ENCODE measurements at regions not wholly inside any gene's neighbourhood (a gene's known extent, or its start where the extent isn't known, plus 50 kb on each side); places are given as distances from the start of the nearest gene placed in this dataset.

DNA sequence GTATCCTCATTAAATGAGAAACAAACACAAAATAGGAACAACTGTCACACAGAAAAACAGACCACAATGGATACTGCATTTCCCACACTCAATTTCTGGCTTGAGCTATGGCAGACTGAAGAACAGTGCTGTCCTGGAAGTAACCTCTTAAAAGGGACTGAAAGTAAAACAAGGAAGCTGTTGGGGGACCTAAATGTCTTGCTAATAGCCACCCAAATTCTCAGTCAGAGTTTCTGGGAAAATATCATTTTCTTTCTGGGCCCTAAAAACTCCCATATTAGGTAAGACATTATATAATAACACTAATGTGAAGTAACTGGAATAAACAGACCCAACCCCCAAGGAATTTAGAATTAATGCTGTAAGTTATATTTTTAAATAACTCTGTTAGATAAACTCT lies 80.9 kb upstream of the TFEC start (continued):
- no peak for TF ChIP-seq ZBTB33 (IDR thresholded peaks at IDR 0.05; ENCODE audit: borderline replicate concordance, low read depth)
- no peak for TF ChIP-seq FOXM1 (IDR thresholded peaks at IDR 0.05; ENCODE audit: low read depth)

- H3K9me2 ChIP-seq = no peaks in the 10 kb centered on the region
- H3K4me3 ChIP-seq (ENCODE audit: low read depth in 2 of 2, low read length in 1 of 2) = no peak overlapping the region
- H2AFZ ChIP-seq (ENCODE audit: low read depth) = no peak overlapping the region
- WGBS (ENCODE audit: low lambda C conversion rate) = 12% methylated on average over 1 of the region's 1 CpG
- H3K27ac ChIP-seq (ENCODE audit: low read depth in 2 of 2, low read length in 1 of 2) = no peak overlapping the region
- no peaks in the 10 kb centered on the region for H3K79me2 ChIP-seq (ENCODE audit: insufficient read depth)
- no peaks in the 10 kb centered on the region for H3K9me3 ChIP-seq
- H3K9ac ChIP-seq = no peak overlapping the region
- ChIA-PET CTCF (interaction anchor here (0.9 to 1.8 kb wide), 5 partner anchors 9 to 25 kb away, joined by 3 to 6 read pairs (median 3); no protein-coding TSS in a partner anchor), POLR2A (no interaction called here)
- H3K4me2 ChIP-seq = no peak overlapping the region
- DNase-seq = no peak
- TF ChIP-seq EP300 (IDR thresholded peaks at IDR 0.05; ENCODE audit: borderline replicate concordance in 1 of 2, low read depth in 1 of 2, low read length in 1 of 2) (no peak), NRF1 (IDR thresholded peaks at IDR 0.05; ENCODE audit: low read depth, low read length) (no peak), RXRA (IDR thresholded peaks at IDR 0.05; ENCODE audit: borderline replicate concordance, low read depth) (no peak), FOXM1 (IDR thresholded peaks at IDR 0.05; ENCODE audit: low read depth) (no peak), ELF1 (IDR thresholded peaks at IDR 0.05) (no peak), CHD2 (IDR thresholded peaks at IDR 0.05; ENCODE audit: low read length, partially characterized antibody) (no peak), SIN3A (IDR thresholded peaks at IDR 0.05; ENCODE audit: borderline replicate concordance, low read depth, low read length) (no peak), RCOR1 (IDR thresholded peaks at IDR 0.05; ENCODE audit: low read length) (no peak), ZBTB33 (IDR thresholded peaks at IDR 0.05; ENCODE audit: borderline replicate concordance, low read depth) (no peak), GABPA (IDR thresholded peaks at IDR 0.05; ENCODE audit: low read depth) (no peak), TCF12 (IDR thresholded peaks at IDR 0.05) (no peak), NFIC (IDR thresholded peaks at IDR 0.05; ENCODE audit: borderline replicate concordance) (no peak), POLR2AphosphoS5 (IDR thresholded peaks at IDR 0.05; ENCODE audit: low read depth, low read length) (no peak), TEAD4 (IDR thresholded peaks at IDR 0.05; ENCODE audit: borderline replicate concordance, insufficient read depth) (no peak), YY1 (IDR thresholded peaks at IDR 0.05; ENCODE audit: low read depth) (no peak), GATA2 (CRISPR knock-in tag; IDR thresholded peaks at IDR 0.05) (no peak), MEF2A (IDR thresholded peaks at IDR 0.05; ENCODE audit: borderline replicate concordance, low read depth) (no peak)
- TF ChIP-seq, protein P1, sequence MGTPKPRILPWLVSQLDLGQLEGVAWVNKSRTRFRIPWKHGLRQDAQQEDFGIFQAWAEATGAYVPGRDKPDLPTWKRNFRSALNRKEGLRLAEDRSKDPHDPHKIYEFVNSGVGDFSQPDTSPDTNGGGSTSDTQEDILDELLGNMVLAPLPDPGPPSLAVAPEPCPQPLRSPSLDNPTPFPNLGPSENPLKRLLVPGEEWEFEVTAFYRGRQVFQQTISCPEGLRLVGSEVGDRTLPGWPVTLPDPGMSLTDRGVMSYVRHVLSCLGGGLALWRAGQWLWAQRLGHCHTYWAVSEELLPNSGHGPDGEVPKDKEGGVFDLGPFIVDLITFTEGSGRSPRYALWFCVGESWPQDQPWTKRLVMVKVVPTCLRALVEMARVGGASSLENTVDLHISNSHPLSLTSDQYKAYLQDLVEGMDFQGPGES (IDR thresholded peaks at IDR 0.05; ENCODE audit: low read depth, low read length) = no peak
- TF ChIP-seq, protein P2, sequence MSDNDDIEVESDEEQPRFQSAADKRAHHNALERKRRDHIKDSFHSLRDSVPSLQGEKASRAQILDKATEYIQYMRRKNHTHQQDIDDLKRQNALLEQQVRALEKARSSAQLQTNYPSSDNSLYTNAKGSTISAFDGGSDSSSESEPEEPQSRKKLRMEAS (IDR thresholded peaks at IDR 0.05; ENCODE audit: low read depth) = no peak
- H3K4me1 ChIP-seq (ENCODE audit: control insufficient read depth in 1 of 2, insufficient read depth in 2 of 2, low read depth in 1 of 2, low read length in 1 of 2) = no peaks in the 10 kb centered on the region
- H4K20me1 ChIP-seq (ENCODE audit: insufficient read depth) = no peaks in the 10 kb centered on the region
- H3K36me3 ChIP-seq (replicated peaks in 1 of 2; ENCODE audit: control insufficient read depth in 1 of 2, insufficient read depth in 2 of 2, low read length in 1 of 2) = no peaks in the 10 kb centered on the region
- peaks cover 38% of the 10 kb centered on the region for H3K27me3 ChIP-seq (ENCODE audit: insufficient read depth)
- H3F3A ChIP-seq (replicated peaks; ENCODE audit: insufficient read depth) = no peaks in the 10 kb centered on the region
Measured at GRCh38 chr7:116113310-116113709, 82.7 kb upstream of the TFEC start.
